ENCODE measurements at regions not wholly inside any gene's neighbourhood (a gene's known extent, or its start where the extent isn't known, plus 50 kb on each side); places are given as distances from the start of the nearest gene placed in this dataset.
A peak's percentile ranks its signal among the peaks of the same experiment; 100 is the strongest.
"Not testable (repeated sequence)": the region's sequence is repeated elsewhere in the genome, so short reads cannot be mapped to it uniquely, and the experiment has no call there.

- no peak for TF ChIP-seq CTCF (IDR thresholded peaks at IDR 0.05; ENCODE audit: low read depth, low read length, missing control alignments)
- Histone ChIP-seq H3K4me3 (ENCODE audit: low read depth, low read length) (no peak overlapping the region), H3K27ac (no peak overlapping the region), H3K27me3 (replicated peaks) (no peaks in the 10 kb centered on the region), H3K36me3 (replicated peaks) (no peaks in the 10 kb centered on the region)
- in situ Hi-C loops (cut with HindIII; ENCODE audit: low pct_ligation_motif_present, low sequenced_read_pairs) = no loop called here
- no peak for DNase-seq
Measured at GRCh38 chr11:110347660-110348059, 51.2 kb upstream of the RDX start.

- TF ChIP-seq CTCF (IDR thresholded peaks at IDR 0.05; ENCODE audit: low read depth, low read length, missing control alignments) = no peak
- Histone ChIP-seq H3K4me3 (ENCODE audit: low read depth, low read length) (no peak overlapping the region), H3K27me3 (replicated peaks) (no peaks in the 10 kb centered on the region), H3K36me3 (replicated peaks) (no peaks in the 10 kb centered on the region), H3K27ac (no peak overlapping the region)
- no peak for DNase-seq
- in situ Hi-C loops (cut with HindIII; ENCODE audit: low pct_ligation_motif_present, low sequenced_read_pairs) = no loop called here
Measured at GRCh38 chr11:110349138-110349996, 53.0 kb upstream of the RDX start.

- DNase-seq; in situ Hi-C loops (cut with HindIII; ENCODE audit: low pct_ligation_motif_present, low sequenced_read_pairs); H3K27me3 ChIP-seq (replicated peaks); H3K27ac ChIP-seq; H3K36me3 ChIP-seq (replicated peaks); H3K4me3 ChIP-seq (ENCODE audit: low read depth, low read length): not testable (repeated sequence)
Measured at GRCh38 chr11:110349997-110350383, 53.6 kb upstream of the RDX start.

- no peak for DNase-seq
- TF ChIP-seq CTCF (IDR thresholded peaks at IDR 0.05; ENCODE audit: low read depth, low read length, missing control alignments) = no peak
- no peaks in the 10 kb centered on the region for H3K27me3 ChIP-seq (replicated peaks)
- no peak overlapping the region for H3K4me3 ChIP-seq (ENCODE audit: low read depth, low read length)
- no peaks in the 10 kb centered on the region for H3K36me3 ChIP-seq (replicated peaks)
- no peak overlapping the region for H3K27ac ChIP-seq
- in situ Hi-C loops (cut with HindIII; ENCODE audit: low pct_ligation_motif_present, low sequenced_read_pairs) = no loop called here
Measured at GRCh38 chr11:110355011-110355744, 58.8 kb upstream of the RDX start.

GRCh38 chr11:110356762-110357671, 60.6 kb upstream of the RDX start:
- Histone ChIP-seq H3K36me3 (replicated peaks) (no peaks in the 10 kb centered on the region), H3K27me3 (replicated peaks) (no peaks in the 10 kb centered on the region), H3K4me3 (ENCODE audit: low read depth, low read length) (no peak overlapping the region), H3K27ac (peak overlapping the region; percentile 57)
- DNase-seq = peak; percentile 46
- in situ Hi-C loops (cut with HindIII; ENCODE audit: low pct_ligation_motif_present, low sequenced_read_pairs) = no loop called here
- TF ChIP-seq CTCF (IDR thresholded peaks at IDR 0.05; ENCODE audit: low read depth, low read length, missing control alignments) = no peak

Data from brain microvascular endothelial cell (primary cell).